Embryonic facial prominence (tissue), 1 donor: ENCODE measurements at regions not wholly inside any gene's neighbourhood (a gene's known extent, or its start where the extent isn't known, plus 50 kb on each side); places are given as distances from the start of the nearest gene placed in this dataset.
"Not testable (repeated sequence)": the region's sequence is repeated elsewhere in the genome, so short reads cannot be mapped to it uniquely, and the experiment has no call there.

ENCODE experiments used
- DNase-seq: peaks from one replicate; pipeline ENCODE4 v3.0.0-alpha.2; 2016; ENCODE audit errors: extremely low spot score

- DNase-seq, result no peak
Measured at GRCh38 chr6:81624453-81624852, 128.0 kb downstream of the TENT5A start.

DNA sequence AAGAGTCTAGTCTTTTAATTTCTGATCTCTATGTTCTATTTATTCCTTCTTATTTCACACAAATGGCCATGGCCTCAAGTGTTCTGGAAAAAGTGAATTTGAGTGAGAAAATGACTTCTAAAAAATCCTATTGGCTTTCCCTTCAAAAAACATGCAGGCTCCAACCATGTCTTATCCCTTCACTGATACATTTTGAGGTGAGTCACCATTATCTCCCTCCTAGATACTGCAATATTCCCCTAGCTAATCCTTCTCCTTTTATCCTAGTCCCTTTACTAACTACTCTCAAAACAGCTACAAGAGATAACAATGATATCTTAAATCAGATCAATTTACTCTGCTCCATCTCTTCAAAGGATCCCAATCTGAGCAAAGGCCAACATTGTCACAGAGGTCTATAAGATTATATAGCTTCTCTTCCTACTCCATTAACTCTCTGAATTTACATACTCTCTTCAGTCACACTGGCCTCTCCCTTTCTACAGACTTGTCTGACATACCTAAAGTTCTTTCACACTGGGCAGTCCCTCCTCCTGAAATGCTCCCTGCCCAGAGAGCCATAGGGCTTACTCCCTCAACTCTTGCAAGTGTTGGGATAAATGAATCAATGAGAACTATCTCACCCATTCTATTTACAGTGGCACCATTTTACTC lies 129.2 kb downstream of the TENT5A start:
- DNase-seq, result no peak

- DNase-seq, result no peak
Measured at GRCh38 chr6:81621816-81622395, 130.6 kb downstream of the TENT5A start.

- no peak for DNase-seq
Measured at GRCh38 chr6:81614292-81614691, 138.2 kb downstream of the TENT5A start.

DNA sequence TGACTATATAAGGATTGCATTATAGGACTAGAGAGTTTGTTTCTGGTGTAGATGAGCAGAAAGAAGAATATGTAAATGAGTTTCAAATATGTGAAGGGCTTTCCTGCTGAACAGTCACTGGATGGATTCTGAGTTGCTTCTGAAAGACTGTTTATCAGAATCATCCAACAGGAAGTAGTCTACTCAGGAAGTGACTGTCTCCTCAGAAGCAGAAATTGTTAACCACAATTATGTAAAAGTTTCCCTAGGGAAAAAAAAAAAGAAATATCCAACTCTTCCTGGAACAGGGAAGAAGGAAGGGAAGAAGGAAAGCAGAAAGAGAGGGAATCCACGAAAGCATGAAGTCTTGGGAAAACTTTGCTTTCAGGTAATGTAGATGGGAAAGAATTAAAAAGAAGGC lies 138.9 kb downstream of the TENT5A start:
- DNase-seq, result no peak

GRCh38 chr6:81612136-81612535 lies 140.3 kb downstream of the TENT5A start:
- no peak for DNase-seq

- DNase-seq, result no peak
Measured at GRCh38 chr6:81609736-81610135, 142.7 kb downstream of the TENT5A start.

DNA sequence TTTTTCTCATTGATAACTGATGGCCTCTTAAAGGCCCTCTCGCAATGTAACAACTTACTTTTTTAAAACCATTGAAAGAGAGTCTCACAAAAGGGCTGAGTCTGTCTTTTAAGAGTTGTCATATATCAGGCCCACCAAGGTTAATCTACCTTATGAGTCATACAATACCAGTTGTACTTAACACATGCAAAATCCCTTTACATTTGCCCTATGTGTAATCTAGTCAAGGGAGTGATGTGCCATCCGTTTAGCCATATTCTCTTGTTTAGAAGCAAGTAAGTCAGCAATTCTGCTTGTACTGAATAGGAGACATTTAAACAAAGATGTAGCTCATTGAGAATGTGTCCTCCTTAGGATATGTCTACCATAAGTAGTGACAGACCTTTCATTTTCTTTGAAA lies 143.7 kb downstream of the TENT5A start:
- no peak for DNase-seq

DNA sequence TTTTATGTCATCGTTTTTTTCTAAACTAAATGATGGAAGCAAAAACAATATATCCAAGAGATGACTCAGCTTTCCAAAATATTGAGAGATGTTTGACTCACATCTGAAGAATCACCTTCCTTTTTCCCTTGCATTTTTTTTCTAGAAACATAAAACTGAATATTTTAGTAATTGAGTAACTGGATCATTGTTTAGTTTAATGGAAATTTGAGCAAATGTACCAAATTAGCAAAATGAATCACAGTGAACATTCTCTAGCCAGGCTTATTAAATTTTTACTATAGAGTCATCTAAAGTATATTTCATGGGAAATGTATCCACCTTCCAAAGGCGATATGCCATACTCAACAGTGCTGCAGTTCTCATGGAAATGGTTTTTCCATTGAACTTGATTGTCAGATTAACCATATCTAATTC lies 145.5 kb downstream of the TENT5A start:
- DNase-seq, result no peak

DNA sequence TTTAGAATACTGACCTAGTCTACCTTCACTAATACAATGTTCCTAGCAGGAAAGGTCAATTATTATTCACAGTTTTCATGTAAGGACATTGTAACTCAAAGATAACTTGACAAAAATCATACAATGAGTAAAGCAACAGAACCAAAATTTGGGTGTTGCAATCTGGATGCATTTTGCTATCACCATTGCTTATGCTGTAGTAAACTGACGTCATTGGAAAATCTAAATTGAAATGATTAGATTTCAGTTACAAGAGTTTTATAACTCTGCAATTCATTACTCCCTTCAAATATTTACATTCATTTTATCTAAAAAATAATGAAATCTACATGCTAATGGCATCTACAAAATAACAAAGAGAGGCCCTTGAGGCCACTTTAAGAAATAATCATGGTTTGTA lies 147.0 kb downstream of the TENT5A start:
- no peak for DNase-seq

DNA sequence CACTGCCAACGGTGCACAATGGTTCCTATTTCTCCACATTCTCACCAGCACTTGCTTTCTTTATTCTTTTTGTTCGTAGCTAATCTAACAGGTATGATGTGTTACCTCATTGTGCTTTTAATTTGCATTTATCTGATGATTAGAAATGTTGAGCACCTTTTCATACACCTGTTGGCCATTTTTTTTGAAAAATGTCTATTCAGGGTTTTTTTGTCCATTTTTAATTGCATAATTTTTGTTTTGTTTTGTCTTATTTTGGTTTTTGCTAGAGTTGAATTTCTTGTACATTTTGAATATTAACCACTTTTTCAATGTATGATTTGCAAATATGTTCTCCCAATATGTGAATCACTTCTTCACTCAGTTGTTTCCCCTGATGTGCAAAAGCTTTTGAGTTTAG lies 150.6 kb downstream of the TENT5A start:
- DNase-seq, result no peak

DNA sequence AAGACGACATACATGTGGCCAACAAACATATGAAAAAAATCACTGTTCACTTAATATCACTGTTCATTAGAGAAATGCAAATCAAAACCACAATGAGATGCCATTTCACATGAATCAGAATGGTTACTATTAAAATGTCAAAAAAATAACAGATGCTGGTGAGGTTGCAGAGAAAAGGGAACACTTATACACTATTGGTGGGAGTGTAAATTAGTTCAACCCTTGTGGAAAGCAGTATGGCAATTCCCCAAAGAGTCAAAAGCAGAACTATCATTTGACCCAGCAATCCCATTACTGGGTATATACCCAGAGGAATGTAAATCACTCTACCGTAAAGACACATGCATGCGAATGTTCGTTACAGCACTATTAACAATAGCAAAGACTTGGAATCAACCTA lies 152.0 kb downstream of the TENT5A start:
- not testable (repeated sequence) for DNase-seq

DNA sequence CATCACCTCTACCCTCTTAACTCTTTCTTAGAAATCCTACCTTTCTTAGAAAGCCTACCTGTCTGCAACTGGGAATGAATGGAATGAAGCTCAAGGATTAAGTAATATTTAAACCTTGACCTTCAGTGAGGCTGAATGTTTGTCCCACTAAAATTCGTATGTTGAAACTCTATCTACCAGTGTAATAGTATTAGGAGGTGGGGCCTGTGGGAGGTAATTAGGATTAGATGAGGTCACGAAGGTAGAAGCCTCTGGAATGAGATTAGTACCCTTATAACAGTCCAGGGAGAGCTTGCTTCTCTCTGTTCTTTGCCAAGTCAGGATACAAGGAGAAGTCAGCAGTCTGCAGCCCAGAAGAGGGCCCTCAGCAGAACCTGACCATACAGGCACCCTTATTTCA lies 158.0 kb downstream of the TENT5A start:
- DNase-seq, result no peak

DNA sequence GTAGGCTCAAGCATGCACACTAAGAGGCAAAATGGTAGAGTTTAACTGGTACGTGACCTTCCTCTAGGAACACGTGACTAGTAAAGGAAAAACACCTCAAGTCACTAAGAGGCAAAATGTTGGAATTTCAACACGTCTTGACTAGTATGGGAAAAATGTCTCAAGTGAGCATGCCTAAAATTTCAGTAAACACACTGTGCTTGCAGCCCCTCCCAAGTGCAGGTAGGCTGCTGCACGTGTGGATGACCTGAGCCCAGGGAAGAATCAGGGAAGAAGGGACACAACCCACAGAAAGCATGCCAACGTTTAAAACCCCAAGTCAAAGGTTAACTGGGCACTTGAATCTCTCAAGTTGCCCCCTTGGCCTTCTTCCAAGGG lies 162.2 kb downstream of the TENT5A start:
- no peak for DNase-seq

- DNase-seq, result no peak
Measured at GRCh38 chr6:81589465-81590313, 162.8 kb downstream of the TENT5A start.

DNA sequence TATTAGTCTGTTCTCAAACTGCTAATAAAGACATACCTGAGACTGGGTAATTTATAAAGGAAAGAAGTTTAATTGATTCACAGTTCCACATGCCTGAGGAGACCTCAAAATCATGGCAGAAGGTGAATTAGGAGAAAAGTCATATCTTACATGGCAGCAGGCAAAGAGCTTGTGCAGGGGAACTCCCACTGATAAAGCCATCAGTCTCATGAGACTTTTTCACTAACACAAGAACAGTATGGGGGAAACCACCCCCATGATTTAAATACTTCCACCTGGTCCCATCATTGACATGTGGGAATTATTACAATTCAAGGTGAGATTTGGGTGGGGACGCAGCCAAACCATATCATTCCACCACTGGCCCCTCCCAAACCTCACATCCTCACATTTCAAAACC lies 166.8 kb downstream of the TENT5A start:
- DNase-seq, result not testable (repeated sequence)

DNA sequence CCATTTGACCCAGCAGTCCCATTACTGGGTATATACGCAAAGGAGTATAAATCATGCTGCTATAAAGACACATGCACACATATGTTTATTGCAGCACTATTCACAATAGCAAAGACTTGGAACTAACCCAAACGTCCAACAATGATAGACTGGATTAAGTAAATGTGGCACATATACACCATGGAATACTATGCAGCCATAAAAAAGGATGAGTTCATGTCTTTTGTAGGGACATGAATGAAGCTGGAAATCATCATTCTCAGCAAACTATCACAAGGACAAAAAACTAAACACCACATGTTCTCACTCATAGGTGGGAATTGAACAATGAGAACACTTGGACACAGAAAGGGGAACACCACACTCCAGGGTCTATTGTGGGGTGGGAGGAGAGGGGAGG lies 168.3 kb downstream of the TENT5A start:
- not testable (repeated sequence) for DNase-seq

DNA sequence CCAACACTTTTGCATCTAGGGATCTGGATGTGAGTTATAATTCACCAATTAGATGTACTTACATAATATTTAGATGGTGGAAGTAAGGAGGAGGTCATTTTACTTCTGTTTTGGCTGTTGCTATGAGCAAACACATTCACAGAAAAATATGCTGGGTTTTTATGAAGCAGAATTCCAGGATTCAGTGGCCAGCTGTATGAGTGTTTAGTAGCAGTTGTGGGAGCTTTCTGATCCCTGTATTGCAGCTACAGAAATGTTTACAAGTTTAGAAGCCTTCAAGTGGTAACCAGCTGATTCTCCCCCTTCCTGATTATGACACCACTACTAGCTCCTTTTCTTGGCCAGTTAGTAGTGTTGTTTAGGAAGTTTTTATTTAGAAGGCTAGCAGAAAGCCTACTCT lies 177.0 kb downstream of the TENT5A start:
- DNase-seq, result no peak

- DNase-seq, result no peak
Measured at GRCh38 chr6:81572020-81572419, 180.5 kb downstream of the TENT5A start.

- no peak for DNase-seq
Measured at GRCh38 chr6:81570681-81571080, 181.8 kb downstream of the TENT5A start.

- DNase-seq, result no peak
Measured at GRCh38 chr6:81568973-81569372, 183.5 kb downstream of the TENT5A start.

GRCh38 chr6:81565071-81565470 lies 187.4 kb downstream of the TENT5A start:
- no peak for DNase-seq

- DNase-seq, result no peak
Measured at GRCh38 chr6:81564470-81565068, 187.9 kb downstream of the TENT5A start.
